Stimulated activated CD8-positive, alpha-beta memory T cell treated with anti-CD3 and anti-CD28 coated beads, Interleukin-7, amount 100 ng/mL, for 4 hours (primary cell): ENCODE measurements at regions not wholly inside any gene's neighbourhood (a gene's known extent, or its start where the extent isn't known, plus 50 kb on each side); places are given as distances from the start of the nearest gene placed in this dataset.
"Not testable (repeated sequence)": the region's sequence is repeated elsewhere in the genome, so short reads cannot be mapped to it uniquely, and the experiment has no call there.

ENCODE experiments used
- DNase-seq, 2 donors: peaks; one replicate each; pipeline ENCODE4 v3.0.0-alpha.2; 2020; ENCODE audit warnings: low read depth in 2 of 2

DNA sequence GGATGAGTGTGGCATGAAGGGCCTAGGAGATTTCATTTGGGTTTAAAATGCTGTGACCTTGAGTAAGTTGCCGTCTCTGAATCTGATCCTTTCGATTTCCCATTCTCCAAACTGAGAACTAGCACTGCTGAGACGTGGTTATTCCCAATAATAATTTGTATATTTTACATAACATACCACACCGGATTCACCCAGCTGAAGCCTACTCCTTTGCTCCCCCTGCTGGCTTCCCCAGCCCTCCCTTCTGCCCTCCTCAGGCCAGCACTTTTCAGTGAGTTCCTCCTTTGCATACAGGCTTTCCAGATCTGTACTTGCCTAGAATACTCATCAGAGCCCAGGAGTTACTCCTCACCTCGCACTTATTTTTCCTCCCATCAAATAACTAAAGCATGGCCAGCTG is 255.1 kb downstream of the OR4F29 start:
- not testable (repeated sequence) for DNase-seq

DNA sequence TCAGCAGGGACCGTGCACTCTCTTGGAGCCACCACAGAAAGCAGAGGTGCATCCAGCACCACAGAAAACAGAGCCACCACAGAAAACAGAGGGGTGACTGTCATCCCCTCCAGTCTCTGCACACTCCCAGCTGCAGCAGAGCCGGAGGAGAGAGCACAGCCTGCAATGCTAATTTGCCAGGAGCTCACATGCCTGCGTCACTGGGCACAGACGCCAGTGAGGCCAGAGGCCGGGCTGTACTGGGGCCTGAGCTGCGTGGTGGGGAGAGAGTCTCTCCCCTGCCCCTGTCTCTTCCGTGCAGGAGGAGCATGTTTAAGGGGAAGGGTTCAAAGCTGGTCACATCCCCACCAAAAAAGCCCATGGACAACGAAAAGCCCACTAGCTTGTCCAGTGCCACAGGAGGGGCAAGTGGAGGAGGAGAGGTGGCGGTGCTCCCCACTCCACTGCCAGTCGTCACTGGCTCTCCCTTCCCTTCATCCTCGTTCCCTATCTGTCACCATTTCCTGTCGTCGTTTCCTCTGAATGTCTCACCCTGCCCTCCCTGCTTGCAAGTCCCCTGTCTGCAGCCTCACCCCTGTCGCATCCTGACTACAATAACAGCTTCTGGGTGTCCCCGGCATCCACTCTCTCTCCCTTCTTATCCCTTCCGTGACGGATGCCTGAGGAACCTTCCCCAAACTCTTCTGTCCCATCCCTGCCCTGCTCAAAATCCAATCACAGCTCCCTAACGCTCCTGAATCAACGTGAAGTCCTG is 260.0 kb downstream of the OR4F29 start:
- not testable (repeated sequence) for DNase-seq

DNA sequence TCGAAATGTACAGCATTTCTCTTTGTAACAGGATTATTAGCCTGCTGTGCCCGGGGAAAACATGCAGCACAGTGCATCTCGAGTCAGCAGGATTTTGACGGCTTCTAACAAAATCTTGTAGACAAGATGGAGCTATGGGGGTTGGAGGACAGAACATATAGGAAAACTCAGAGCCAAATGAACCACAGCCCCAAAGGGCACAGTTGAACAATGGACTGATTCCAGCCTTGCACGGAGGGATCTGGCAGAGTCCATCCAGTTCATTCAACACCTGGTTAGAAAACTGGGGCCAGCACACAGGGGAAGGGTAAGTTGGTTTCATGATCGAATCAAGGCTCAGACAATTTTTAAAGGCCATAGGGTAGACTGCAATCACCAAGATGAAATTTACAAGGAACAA is 260.8 kb downstream of the OR4F29 start:
- not testable (repeated sequence) for DNase-seq

DNA sequence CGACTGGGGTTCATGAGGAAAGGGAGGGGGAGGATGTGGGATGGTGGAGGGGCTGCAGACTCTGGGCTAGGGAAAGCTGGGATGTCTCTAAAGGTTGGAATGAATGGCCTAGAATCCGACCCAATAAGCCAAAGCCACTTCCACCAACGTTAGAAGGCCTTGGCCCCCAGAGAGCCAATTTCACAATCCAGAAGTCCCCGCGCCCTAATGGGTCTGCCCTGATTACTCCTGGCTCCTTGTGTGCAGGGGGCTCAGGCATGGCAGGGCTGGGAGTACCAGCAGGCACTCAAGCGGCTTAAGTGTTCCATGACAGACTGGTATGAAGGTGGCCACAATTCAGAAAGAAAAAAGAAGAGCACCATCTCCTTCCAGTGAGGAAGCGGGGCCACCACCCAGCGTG is 261.6 kb downstream of the OR4F29 start:
- DNase-seq, result not testable (repeated sequence)

DNA sequence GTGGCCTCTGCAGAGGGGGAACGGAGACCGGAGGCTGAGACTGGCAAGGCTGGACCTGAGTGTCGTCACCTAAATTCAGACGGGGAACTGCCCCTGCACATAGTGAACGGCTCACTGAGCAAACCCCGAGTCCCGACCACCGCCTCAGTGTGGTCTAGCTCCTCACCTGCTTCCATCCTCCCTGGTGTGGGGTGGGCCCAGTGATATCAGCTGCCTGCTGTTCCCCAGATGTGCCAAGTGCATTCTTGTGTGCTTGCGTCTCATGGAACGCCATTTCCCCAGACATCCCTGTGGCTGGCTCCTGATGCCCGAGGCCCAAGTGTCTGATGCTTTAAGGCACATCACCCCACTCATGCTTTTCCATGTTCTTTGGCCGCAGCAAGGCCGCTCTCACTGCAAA is 262.2 kb downstream of the OR4F29 start:
- DNase-seq, result not testable (repeated sequence)

DNA sequence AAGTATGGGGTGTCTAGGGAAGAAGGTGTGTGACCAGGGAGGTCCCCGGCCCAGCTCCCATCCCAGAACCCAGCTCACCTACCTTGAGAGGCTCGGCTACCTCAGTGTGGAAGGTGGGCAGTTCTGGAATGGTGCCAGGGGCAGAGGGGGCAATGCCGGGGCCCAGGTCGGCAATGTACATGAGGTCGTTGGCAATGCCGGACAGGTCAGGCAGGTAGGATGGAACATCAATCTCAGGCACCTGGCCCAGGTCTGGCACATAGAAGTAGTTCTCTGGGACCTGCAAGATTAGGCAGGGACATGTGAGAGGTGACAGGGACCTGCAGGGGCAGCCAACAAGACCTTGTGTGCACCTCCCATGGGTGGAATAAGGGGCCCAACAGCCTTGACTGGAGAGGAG is 264.2 kb downstream of the OR4F29 start:
- DNase-seq, result not testable (repeated sequence)

DNA sequence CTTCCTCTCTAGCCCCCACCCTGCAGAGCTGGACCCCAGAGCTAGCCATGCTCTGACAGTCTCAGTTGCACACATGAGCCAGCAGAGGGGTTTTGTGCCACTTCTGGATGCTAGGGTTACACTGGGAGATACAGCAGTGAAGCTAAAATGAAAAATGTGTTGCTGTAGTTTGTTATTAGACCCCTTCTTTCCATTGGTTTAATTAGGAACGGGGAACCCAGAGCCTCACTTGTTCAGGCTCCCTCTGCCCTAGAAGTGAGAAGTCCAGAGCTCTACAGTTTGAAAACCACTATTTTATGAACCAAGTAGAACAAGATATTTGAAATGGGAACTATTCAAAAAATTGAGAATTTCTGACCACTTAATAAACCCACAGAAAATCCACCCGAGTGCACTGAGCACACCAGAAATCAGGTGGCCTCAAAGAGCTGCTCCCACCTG is 264.8 kb downstream of the OR4F29 start:
- DNase-seq, result not testable (repeated sequence)

DNA sequence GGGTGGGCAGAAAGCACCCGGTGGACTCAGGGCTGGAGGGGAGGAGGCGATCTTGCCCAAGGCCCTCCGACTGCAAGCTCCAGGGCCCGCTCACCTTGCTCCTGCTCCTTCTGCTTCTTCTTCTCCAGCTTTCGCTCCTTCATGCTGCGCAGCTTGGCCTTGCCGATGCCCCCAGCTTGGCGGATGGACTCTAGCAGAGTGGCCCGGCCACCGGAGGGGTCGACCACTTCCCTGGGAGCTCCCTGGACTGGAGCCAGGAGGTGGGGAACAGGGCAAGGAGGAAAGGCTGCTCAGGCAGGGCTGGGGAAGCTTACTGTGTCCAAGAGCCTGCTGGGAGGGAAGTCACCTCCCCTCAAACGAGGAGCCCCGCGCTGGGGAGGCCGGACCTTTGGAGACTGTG is 265.3 kb downstream of the OR4F29 start:
- DNase-seq, result not testable (repeated sequence)

DNA sequence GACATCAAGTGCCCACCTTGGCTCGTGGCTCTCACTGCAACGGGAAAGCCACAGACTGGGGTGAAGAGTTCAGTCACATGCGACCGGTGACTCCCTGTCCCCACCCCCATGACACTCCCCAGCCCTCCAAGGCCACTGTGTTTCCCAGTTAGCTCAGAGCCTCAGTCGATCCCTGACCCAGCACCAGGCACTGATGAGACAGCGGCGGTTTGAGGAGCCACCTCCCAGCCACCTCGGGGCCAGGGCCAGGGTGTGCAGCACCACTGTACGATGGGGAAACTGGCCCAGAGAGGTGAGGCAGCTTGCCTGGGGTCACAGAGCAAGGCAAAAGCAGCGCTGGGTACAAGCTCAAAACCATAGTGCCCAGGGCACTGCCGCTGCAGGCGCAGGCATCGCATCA is 266.0 kb downstream of the OR4F29 start:
- DNase-seq, result not testable (repeated sequence)

DNA sequence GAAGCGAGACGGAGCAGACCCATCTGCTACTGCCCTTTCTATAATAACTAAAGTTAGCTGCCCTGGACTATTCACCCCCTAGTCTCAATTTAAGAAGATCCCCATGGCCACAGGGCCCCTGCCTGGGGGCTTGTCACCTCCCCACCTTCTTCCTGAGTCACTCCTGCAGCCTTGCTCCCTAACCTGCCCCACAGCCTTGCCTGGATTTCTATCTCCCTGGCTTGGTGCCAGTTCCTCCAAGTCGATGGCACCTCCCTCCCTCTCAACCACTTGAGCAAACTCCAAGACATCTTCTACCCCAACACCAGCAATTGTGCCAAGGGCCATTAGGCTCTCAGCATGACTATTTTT is 267.2 kb downstream of the OR4F29 start:
- not testable (repeated sequence) for DNase-seq

DNA sequence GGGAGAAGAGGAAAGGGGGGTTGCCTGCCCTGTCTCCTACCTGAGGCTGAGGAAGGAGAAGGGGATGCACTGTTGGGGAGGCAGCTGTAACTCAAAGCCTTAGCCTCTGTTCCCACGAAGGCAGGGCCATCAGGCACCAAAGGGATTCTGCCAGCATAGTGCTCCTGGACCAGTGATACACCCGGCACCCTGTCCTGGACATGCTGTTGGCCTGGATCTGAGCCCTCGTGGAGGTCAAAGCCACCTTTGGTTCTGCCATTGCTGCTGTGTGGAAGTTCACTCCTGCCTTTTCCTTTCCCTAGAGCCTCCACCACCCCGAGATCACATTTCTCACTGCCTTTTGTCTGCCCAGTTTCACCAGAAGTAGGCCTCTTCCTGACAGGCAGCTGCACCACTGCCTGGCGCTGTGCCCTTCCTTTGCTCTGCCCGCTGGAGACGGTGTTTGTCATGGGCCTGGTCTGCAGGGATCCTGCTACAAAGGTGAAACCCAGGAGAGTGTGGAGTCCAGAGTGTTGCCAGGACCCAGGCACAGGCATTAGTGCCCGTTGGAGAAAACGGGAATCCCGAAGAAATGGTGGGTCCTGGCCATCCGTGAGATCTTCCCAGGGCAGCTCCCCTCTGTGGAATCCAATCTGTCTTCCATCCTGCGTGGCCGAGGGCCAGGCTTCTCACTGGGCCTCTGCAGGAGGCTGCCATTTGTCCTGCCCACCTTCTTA is 267.7 kb downstream of the OR4F29 start:
- not testable (repeated sequence) for DNase-seq

DNA sequence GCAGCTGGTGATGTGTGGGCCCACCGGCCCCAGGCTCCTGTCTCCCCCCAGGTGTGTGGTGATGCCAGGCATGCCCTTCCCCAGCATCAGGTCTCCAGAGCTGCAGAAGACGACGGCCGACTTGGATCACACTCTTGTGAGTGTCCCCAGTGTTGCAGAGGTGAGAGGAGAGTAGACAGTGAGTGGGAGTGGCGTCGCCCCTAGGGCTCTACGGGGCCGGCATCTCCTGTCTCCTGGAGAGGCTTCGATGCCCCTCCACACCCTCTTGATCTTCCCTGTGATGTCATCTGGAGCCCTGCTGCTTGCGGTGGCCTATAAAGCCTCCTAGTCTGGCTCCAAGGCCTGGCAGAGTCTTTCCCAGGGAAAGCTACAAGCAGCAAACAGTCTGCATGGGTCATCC is 268.4 kb downstream of the OR4F29 start:
- DNase-seq, result not testable (repeated sequence)

DNA sequence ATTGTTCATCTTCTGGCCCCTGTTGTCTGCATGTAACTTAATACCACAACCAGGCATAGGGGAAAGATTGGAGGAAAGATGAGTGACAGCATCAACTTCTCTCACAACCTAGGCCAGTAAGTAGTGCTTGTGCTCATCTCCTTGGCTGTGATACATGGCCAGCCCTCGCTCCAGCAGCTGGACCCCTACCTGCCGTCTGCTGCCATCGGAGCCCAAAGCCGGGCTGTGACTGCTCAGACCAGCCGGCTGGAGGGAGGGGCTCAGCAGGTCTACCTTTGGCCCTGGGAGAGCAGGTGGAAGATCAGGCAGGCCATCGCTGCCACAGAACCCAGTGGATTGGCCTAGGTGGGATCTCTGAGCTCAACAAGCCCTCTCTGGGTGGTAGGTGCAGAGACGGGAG is 268.8 kb downstream of the OR4F29 start:
- not testable (repeated sequence) for DNase-seq

DNA sequence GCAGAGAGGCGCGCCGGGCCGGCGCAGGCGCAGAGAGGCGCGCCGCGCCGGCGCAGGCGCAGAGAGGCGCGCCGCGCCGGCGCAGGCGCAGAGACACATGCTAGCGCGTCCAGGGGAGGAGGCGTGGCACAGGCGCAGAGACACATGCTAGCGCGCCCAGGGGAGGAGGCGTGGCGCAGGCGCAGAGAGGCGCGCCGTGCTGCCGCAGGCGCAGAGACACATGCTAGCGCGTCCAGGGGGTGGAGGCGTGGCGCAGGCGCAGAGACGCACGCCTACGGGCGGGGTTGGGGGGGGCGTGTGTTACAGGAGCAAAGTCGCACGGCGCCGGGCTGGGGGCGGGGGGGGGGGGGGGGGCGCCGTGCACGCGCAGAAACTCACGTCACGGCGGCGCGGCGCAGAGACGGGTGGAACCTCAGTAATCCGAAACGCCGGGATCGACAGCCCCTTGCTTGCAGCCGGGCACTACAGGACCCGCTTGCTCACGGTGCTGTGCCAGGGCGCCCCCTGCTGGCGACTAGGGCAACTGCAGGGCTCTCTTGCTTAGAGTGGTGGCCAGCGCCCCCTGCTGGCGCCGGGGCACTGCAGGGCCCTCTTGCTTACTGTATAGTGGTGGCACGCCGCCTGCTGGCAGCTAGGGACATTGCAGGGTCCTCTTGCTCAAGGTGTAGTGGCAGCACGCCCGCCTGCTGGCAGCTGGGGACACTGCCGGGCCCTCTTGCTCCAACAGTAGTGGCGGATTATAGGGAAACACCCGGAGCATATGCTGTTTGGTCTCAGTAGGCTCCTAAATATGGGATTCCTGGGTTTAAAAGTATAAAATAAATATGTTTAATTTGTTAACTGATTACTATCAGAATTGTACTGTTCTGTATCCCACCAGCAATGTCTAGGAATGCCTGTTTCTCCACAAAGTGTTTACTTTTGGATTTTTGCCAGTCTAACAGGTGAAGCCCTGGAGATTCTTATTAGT is 269.9 kb downstream of the OR4F29 start:
- DNase-seq, result peak in 1 of 2 donors; percentile 36

DNA sequence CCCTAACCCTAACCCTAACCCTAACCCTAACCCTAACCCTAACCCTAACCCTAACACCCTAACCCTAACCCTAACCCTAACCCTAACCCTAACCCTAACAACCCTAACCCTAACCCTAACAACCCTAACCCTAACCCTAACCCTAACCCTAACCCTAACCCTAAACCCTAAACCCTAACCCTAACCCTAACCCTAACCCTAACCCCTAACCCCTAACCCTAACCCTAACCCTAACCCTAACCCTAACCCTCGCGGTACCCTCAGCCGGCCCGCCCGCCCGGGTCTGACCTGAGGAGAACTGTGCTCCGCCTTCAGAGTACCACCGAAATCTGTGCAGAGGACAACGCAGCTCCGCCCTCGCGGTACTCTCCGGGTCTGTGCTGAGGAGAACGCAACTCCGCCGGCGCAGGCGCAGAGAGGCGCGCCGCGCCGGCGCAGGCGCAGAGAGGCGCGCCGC is 270.7 kb downstream of the OR4F29 start:
- not testable (repeated sequence) for DNase-seq

DNA sequence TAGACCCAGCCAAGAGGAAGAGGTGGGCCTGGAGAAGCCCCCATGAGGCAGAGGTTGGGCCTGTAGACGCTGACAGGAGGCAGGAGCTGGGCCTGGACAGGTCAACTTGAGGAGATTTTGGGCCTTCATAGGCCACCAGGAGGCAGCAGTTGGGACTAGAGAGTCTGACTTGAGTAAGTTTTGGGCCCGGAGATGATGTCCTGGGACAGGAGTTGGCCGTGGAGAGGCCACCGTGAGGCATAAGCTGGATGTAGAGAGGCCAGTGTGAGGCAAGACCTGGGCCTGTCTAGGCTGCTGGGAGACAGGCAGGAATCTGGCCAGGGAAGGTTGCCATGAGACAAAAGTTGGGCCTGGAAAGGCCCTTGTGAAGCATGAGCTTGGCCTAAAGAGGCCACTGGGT is 312.6 kb downstream of the OR4F29 start:
- DNase-seq, result not testable (repeated sequence)

DNA sequence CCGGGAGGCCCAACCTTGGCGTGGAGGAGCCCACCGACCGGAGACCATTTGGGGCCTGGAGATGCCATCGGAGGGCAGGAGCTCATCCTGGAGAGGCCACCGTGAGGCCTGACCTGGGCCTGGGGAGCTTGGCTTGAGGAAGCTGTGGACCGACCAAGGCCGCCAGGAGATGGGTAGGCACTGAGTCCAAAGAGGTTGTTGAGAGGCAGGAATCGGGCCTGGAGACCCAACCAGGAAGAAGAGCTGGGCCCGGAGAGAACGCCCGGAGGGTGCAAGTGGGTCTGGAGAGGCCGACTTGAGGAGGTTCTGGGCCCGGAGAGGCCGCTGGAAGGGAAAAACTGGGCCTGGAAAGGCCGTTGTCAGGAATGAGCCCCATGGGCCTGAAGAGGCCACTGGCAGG is 313.8 kb downstream of the OR4F29 start:
- not testable (repeated sequence) for DNase-seq

DNA sequence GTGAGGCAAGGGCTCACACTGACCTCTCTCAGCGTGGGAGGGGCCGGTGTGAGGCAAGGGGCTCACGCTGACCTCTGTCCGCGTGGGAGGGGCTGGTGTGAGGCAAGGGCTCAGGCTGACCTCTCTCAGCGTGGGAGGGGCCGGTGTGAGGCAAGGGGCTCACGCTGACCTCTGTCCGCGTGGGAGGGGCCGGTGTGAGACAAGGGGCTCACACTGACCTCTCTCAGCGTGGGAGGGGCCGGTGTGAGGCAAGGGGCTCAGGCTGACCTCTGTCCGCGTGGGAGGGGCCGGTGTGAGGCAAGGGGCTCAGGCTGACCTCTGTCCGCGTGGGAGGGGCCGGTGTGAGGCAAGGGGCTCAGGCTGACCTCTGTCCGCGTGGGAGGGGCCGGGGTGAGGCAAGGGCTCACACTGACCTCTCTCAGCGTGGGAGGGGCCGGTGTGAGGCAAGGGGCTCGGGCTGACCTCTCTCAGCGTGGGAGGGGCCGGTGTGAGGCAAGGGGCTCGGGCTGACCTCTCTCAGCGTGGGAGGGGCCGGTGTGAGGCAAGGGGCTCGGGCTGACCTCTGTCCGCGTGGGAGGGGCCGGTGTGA is 315.0 kb downstream of the OR4F29 start:
- DNase-seq, result not testable (repeated sequence)

DNA sequence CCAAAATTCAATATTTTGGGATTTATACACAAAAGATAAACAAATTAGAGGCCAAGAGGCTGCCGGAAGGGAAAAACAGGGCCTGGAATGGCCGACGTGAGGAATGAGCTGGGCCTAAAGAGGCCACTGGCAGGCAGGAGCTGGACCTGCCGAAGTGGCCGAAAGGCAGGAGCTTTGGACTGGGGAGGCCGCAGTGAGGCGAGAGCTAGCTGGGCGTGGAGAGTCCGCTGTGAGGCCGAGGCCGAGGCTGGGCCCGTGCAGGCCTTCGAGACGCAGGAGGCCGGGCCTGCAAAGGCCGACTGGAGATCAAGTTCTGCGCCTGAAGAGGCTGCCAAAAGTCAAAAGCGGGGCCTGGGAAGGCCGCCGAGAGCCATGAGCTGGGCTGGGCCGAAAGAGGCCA is 316.5 kb downstream of the OR4F29 start:
- DNase-seq, result not testable (repeated sequence)

DNA sequence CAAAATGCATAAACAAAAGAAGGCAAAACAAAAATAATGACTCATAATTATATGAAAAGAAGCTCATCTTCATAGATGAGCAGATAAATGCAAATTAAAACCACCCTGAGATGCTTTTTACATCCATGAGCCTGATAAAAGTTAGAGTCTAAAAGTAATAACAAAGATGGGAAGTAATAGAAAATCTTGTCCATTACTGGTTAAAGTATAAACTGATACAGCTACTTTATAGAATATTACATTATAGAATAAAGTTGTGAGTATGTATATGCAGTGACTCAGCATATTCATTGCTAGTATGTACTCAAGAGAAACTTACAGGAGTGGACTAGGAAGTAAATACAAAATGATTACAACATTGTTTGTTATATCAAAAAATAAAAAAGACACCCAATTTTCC is 333.0 kb downstream of the OR4F29 start:
- not testable (repeated sequence) for DNase-seq

DNA sequence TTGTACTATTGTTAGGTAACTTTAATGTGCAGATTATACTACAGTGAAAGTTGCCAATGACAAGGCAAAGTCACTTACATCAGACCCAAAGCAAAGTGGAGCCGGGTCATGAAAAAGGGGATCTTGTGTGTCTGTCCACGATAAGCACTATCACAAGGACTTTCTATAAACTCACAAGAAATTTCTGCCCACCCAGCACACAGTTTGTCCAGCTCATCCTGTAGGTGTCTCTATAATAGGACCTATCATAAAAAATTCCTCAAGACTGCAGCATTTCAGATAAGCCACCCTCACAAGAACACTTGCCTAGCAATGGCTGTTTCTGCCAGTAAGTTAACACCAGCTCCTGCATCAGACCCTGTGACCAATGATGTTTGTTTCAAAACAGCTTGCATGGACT is 335.9 kb downstream of the OR4F29 start:
- not testable (repeated sequence) for DNase-seq
